GM23248 (cell line): ENCODE measurements at regions not wholly inside any gene's neighbourhood (a gene's known extent, or its start where the extent isn't known, plus 50 kb on each side); places are given as distances from the start of the nearest gene placed in this dataset.

Experiments
- DNase-seq: peaks from one replicate; pipeline ENCODE4 v3.0.0-alpha.2; 2015
- H2AFZ ChIP-seq: fragments of 200-600 bp; sonication (generic); 2 replicates; pipeline ENCODE4 v1.6.1; 2016; ENCODE audit warnings: antibody characterized with exemption
- H3F3A ChIP-seq: fragments of 200-600 bp; sonication (generic); 2 replicates; pipeline ENCODE4 v1.6.1; 2016; ENCODE audit warnings: mild to moderate bottlenecking, antibody characterized with exemption, mixed run types; ENCODE audit not compliant: insufficient read depth
- H3K27ac ChIP-seq: fragments of 200-600 bp; sonication (generic); 2 replicates; pipeline ENCODE4 v1.5.1; 2016; ENCODE audit warnings: mild to moderate bottlenecking
- H3K27me3 ChIP-seq: fragments of 200-600 bp; sonication (generic); replicated peaks from 2 replicates; pipeline ENCODE4 v1.6.1; 2016; ENCODE audit warnings: mild to moderate bottlenecking; ENCODE audit not compliant: insufficient read depth
- H3K36me3 ChIP-seq: fragments of 200-600 bp; sonication (generic); 2 replicates; pipeline ENCODE4 v1.6.1; 2016; ENCODE audit warnings: low read depth, mild to moderate bottlenecking
- H3K4me1 ChIP-seq: fragments of 200-600 bp; sonication (generic); 2 replicates; pipeline ENCODE4 v1.6.1; 2016; ENCODE audit warnings: mild to moderate bottlenecking; ENCODE audit not compliant: insufficient read depth
- H3K4me2 ChIP-seq: fragments of 200-600 bp; sonication (generic); one replicate; pipeline ENCODE4 v1.6.1; 2016; ENCODE audit warnings: mild to moderate bottlenecking; ENCODE audit not compliant: unreplicated experiment
- H3K4me3 ChIP-seq: fragments of 200-600 bp; sonication (generic); 2 replicates; pipeline ENCODE4 v1.5.1; 2016; ENCODE audit warnings: mild to moderate bottlenecking
- H3K79me2 ChIP-seq: fragments of 200-600 bp; sonication (generic); 2 replicates; pipeline ENCODE4 v1.6.1; 2016; ENCODE audit warnings: mild to moderate bottlenecking; ENCODE audit not compliant: insufficient read depth
- H3K9ac ChIP-seq: fragments of 200-600 bp; sonication (generic); 2 replicates; pipeline ENCODE4 v1.6.1; 2016; ENCODE audit warnings: mild to moderate bottlenecking
- H3K9me2 ChIP-seq: fragments of 200-600 bp; sonication (generic); 2 replicates; pipeline ENCODE4 v1.6.1; 2016; ENCODE audit warnings: mixed run types, mild to moderate bottlenecking, moderate library complexity; ENCODE audit not compliant: insufficient read depth
- H3K9me3 ChIP-seq: fragments of 200-600 bp; sonication (generic); one replicate; pipeline ENCODE4 v1.6.1; 2017; ENCODE audit warnings: low read depth
- H4K20me1 ChIP-seq: fragments of 200-600 bp; sonication (generic); 2 replicates; pipeline ENCODE4 v1.6.0; 2016; ENCODE audit not compliant: insufficient read depth
- EZH2 ChIP-seq: fragments of 200-600 bp; sonication (generic); IDR thresholded peaks from 2 replicates; pipeline ENCODE4 v1.6.1; 2018; ENCODE audit warnings: antibody characterized with exemption, mild to moderate bottlenecking; ENCODE audit not compliant: insufficient read depth, poor library complexity, severe bottlenecking
- EZH2phosphoT487 ChIP-seq: fragments of 200-600 bp; sonication (generic); IDR thresholded peaks from 2 replicates; pipeline ENCODE4 v1.6.1; 2018; ENCODE audit warnings: antibody characterized with exemption, moderate library complexity, mild to moderate bottlenecking, low read depth; ENCODE audit not compliant: insufficient read depth
- WGBS, 2 experiments: methylation state at CpG; one replicate each; pipeline ENCODE4 v1.1.6; 2015 to 2017; ENCODE audit warnings: low lambda C conversion rate in 2 of 2, low coverage in 1 of 2; ENCODE audit errors: missing lambda C conversion rate in 2 of 2; 5-methylcytosine and 5-hydroxymethylcytosine counted together
- in situ Hi-C: fragments of 300-500 bp; cut with MboI; formaldehyde crosslinking; loops from 2 replicates; pipeline ENCODE4 v1.15.0; 2020

DNA sequence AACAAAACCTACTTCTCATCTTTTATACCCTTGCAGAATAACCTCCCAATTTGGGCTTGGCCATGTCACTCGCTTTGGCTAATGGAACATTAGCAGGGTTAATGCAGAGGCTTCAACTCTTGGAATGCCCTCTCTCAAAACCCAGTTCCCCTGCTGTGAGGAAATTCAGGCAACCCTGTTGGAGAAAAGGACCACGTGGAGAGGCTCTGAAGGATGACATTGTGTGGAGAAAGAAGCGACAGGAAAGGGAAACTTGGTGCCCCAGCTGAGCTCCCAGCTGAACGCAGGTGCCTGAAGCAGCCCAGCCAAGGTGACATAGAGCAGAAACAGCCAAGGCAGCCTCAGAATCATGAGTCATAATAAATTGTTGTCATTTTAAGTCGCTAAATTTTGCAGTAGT is 214.2 kb upstream of the GHITM start:
- in situ Hi-C loops: no loop called here
- Histone ChIP-seq H3K4me1 (no peaks in the 10 kb centered on the region), H3K27me3 (no peaks in the 10 kb centered on the region), H4K20me1 (no peaks in the 10 kb centered on the region), H2AFZ (no peak overlapping the region), H3K9me2 (no peaks in the 10 kb centered on the region), H3F3A (no peaks in the 10 kb centered on the region), H3K4me2 (no peak overlapping the region), H3K36me3 (no peaks in the 10 kb centered on the region), H3K79me2 (no peaks in the 10 kb centered on the region), H3K9me3 (no peaks in the 10 kb centered on the region), H3K4me3 (no peak overlapping the region), H3K9ac (no peak overlapping the region), H3K27ac (no peak overlapping the region)
- DNase-seq: no peak
- TF ChIP-seq EZH2phosphoT487: no peak
- no peak for TF ChIP-seq EZH2
- WGBS, 2 experiments: 3 to 10% methylated on average over 5 of the region's 5 CpGs

DNA sequence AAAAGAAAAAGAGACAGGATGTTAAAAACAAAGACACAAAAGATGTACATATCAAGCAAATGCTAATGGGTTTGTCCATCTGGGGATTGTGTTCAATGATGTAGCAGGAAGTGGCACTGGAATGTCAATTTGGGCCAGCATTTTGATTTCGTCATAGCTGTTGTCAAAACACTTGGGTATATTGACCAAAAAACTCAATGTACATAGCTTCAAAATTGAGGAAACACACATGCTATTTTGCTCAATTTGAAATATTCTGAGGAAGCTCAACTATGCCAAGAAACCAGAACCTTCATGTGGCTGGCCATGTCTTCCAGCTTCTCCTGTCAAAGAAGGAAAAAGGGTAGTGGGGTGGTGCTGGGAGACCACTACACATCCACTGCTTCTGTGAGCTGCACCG is 212.7 kb upstream of the GHITM start:
- DNase-seq: no peak
- WGBS, 2 experiments: 15 to 16% methylated on average over 2 of the region's 2 CpGs
- Histone ChIP-seq H3K4me1 (no peaks in the 10 kb centered on the region), H3K27me3 (no peaks in the 10 kb centered on the region), H3F3A (no peaks in the 10 kb centered on the region), H2AFZ (no peak overlapping the region), H3K36me3 (no peaks in the 10 kb centered on the region), H3K9me3 (no peaks in the 10 kb centered on the region), H3K79me2 (no peaks in the 10 kb centered on the region), H3K4me2 (no peak overlapping the region), H3K9me2 (no peaks in the 10 kb centered on the region), H3K4me3 (no peak overlapping the region), H3K27ac (no peak overlapping the region), H4K20me1 (no peaks in the 10 kb centered on the region), H3K9ac (no peak overlapping the region)
- in situ Hi-C loops: no loop called here
- TF ChIP-seq EZH2 (no peak), EZH2phosphoT487 (no peak)

- H3K4me1 ChIP-seq: no peaks in the 10 kb centered on the region
- DNase-seq: no peak
- H3K79me2 ChIP-seq: no peaks in the 10 kb centered on the region
- H3F3A ChIP-seq: no peaks in the 10 kb centered on the region
- in situ Hi-C loops: no loop called here
- H3K27ac ChIP-seq: no peak overlapping the region
- WGBS, 2 experiments: 0 to 2% methylated on average over 2 of the region's 2 CpGs
- no peak overlapping the region for H3K4me3 ChIP-seq
- H3K36me3 ChIP-seq: no peaks in the 10 kb centered on the region
- no peak overlapping the region for H3K9ac ChIP-seq
- no peaks in the 10 kb centered on the region for H4K20me1 ChIP-seq
- no peaks in the 10 kb centered on the region for H3K27me3 ChIP-seq
- no peaks in the 10 kb centered on the region for H3K9me3 ChIP-seq
- H3K9me2 ChIP-seq: no peaks in the 10 kb centered on the region
- H2AFZ ChIP-seq: no peak overlapping the region
- TF ChIP-seq EZH2: no peak
- no peak for TF ChIP-seq EZH2phosphoT487
- no peak overlapping the region for H3K4me2 ChIP-seq
Observed at GRCh38 chr10:83927166-83927565, 212.1 kb upstream of the GHITM start.

- H3K9ac ChIP-seq: no peak overlapping the region
- no peak overlapping the region for H3K4me2 ChIP-seq
- TF ChIP-seq EZH2phosphoT487: no peak
- no peak for TF ChIP-seq EZH2
- no peaks in the 10 kb centered on the region for H3K79me2 ChIP-seq
- WGBS, 2 experiments: 0 to 6% methylated on average over 3 of the region's 3 CpGs
- no peaks in the 10 kb centered on the region for H3K9me2 ChIP-seq
- no peak overlapping the region for H3K27ac ChIP-seq
- no peak for DNase-seq
- H3F3A ChIP-seq: no peaks in the 10 kb centered on the region
- H4K20me1 ChIP-seq: no peaks in the 10 kb centered on the region
- H3K4me3 ChIP-seq: no peak overlapping the region
- H2AFZ ChIP-seq: no peak overlapping the region
- in situ Hi-C loops: no loop called here
- no peaks in the 10 kb centered on the region for H3K9me3 ChIP-seq
- H3K4me1 ChIP-seq: no peaks in the 10 kb centered on the region
- H3K36me3 ChIP-seq: no peaks in the 10 kb centered on the region
- no peaks in the 10 kb centered on the region for H3K27me3 ChIP-seq
Observed at GRCh38 chr10:83929399-83929798, 209.9 kb upstream of the GHITM start.

- H4K20me1 ChIP-seq: no peaks in the 10 kb centered on the region
Observed at GRCh38 chr10:83931669-83932068, 207.6 kb upstream of the GHITM start.

More at GRCh38 chr10:83931669-83932068, 207.6 kb upstream of the GHITM start:
- no peaks in the 10 kb centered on the region for H3K9me3 ChIP-seq
- H2AFZ ChIP-seq: no peak overlapping the region
- no peaks in the 10 kb centered on the region for H3K79me2 ChIP-seq
- H3K27me3 ChIP-seq: no peaks in the 10 kb centered on the region
- no peak for DNase-seq
- TF ChIP-seq EZH2phosphoT487 (no peak), EZH2 (no peak)
- no peak overlapping the region for H3K4me3 ChIP-seq
- in situ Hi-C loops: no loop called here
- H3K4me2 ChIP-seq: no peak overlapping the region
- H3F3A ChIP-seq: no peaks in the 10 kb centered on the region
- no peak overlapping the region for H3K27ac ChIP-seq
- H3K9ac ChIP-seq: no peak overlapping the region
- H3K9me2 ChIP-seq: no peaks in the 10 kb centered on the region
- WGBS, 2 experiments: 14 to 21% methylated on average over 3 of the region's 3 CpGs
- no peaks in the 10 kb centered on the region for H3K36me3 ChIP-seq
- no peaks in the 10 kb centered on the region for H3K4me1 ChIP-seq
